COLO668 (cell line): ENCODE measurements at regions not wholly inside any gene's neighbourhood (a gene's known extent, or its start where the extent isn't known, plus 50 kb on each side); places are given as distances from the start of the nearest gene placed in this dataset.
"Not testable (repeated sequence)": the region's sequence is repeated elsewhere in the genome, so short reads cannot be mapped to it uniquely, and the experiment has no call there.

ENCODE experiments used
- DNase-seq: peaks from one replicate; lab custom pipeline; 2025; ENCODE audit not compliant: unreplicated experiment; lab: John Stamatoyannopoulos, UW

DNA sequence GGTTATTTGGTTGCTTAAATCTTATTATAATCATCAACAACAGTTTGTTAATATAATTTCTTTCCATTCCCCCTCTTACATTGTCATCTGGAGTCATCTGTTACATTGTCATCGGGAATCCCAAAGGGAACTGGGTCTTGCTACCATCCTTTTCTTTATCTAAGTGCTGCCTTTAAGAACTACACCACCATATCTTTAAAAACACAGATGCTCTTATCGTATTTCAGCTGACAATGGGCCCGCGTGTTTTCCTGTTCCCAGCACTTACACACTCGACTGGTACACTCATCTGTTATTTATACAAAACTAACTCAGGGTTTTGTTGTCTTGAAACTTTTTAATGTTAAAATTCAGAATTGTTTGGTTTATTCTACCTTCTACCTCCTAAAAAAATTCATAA lies 256.2 kb upstream of the MGMT start:
- DNase-seq = no peak

DNA sequence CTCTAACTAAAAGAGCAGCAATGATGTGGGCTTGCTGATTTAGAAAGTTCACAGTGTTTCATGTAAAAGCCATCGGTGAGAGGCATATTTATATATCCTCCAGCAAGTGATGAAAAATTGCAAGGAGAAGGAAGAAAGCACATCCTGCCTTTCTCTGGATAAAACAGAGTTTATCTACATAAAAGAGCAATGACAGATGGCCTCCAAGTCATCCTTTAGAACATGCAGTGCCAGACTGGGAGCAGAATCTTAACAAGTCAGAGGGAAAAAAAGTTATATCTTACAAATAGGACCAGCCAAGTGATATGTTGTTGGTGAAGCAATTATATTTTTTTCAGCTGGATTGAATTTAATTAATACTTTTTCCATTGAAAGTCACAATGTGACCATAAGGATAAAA lies 253.8 kb upstream of the MGMT start:
- DNase-seq = no peak

DNA sequence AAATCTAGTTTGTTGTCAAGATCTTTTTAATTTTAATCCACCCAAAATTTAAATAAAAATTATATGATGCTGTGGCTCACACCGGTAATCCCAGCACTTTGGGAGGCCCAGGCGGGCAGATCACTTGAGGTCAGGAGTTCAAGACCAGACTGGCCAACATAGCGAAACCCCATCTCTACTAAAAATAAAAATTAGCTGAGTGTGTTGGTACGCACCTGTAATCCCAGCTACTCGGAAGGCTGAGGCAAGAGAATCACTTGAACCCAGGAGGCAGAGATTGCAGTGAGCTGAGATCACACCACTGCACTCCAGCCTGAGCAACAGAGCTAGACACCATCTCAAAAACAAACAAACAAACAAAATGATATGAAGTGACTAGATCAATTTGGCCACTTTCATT lies 253.0 kb upstream of the MGMT start:
- not testable (repeated sequence) for DNase-seq

DNA sequence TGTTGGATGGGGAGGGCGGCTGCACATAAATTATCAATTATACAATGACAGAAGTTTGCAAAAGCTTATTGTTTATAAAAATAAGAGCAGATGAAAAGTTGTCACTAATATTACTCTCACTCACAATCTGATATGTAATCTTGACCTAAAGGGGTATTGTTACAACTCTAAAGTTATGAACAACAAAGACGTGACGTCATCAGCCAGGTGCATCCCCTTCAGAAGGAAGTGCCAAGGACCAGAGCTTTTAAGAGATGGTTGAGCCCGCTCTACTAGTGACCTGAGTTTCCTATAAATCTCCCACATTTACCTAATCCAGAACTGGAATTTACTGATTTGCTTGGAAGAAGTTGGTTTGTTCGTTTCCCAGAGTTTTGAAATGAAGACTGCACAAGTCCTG lies 247.7 kb upstream of the MGMT start:
- DNase-seq = no peak

DNA sequence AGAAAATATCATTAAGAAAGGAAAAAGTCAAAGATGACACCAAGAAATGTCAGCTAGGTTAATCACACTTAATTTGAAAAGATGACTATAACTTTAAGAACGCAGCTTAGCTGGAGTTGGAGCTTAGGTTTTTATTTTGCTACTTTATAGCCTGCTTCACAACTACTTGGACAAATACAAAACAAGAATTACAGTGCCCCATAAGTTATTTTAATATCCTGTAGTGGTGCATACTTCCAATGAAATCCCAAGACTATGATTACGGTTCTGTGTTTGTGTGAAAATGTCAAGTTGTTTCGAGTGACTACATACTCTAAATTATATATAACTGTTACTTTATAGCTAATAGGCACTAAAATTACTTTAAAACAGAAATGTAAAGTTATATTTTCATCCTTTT lies 244.6 kb upstream of the MGMT start:
- DNase-seq = no peak

DNA sequence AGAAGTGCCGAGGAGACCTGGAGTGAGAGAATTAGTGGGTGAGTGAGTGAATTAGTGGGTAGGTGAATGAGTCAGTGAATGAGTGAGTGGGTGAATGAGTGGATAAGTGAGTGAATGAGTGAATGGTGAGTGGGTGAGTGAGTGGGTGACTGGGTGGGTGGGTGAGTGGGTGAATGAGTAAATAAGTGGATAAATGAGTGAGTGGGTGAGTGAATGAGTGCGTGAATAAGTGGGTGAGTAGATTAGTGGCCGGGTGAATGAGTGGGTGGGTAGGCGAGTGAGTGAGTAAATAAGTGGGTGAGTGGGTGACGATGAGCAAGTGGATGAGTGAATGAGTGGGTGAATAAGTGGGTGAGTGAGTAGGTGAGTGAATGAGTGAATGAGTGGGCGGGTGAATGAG lies 243.7 kb upstream of the MGMT start:
- no peak for DNase-seq

DNA sequence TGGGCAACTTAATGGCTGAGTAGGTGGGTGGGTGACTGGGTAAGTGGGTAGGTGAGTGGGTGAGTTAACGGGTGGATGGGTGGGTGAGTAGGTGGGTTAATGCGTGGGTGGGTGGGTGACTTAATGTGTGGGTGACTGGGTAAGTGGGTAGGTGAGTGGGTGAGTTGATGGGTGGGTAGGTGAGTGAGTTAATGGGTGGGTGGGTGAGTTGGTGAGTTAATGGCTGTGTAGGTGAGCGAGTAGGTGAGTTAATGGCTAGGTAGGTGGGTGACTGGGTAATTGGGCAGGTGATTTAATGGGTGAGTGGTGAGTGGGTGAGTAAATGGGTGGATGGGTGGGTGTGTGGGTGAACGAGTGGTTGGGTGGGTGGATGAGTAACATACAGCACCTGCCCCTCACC lies 243.0 kb upstream of the MGMT start:
- DNase-seq = no peak

DNA sequence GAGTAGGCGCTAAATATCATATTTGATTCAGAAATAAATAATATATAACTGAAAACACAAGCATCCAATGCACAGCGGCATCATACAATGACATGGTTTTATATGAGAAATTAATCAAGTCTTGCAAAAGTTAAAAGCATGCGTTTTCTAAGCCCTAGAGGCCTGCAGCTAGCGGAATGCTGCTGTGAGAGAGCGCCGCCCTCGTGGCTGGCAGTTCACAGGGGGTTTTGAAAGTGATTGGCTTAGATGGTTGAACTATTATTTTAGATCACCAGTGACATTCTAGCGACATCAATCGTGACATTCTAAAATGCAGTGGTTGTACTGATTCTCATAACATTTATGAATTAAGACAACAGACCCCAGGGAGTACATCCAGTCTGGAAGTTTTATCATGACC lies 235.2 kb upstream of the MGMT start:
- DNase-seq = no peak

DNA sequence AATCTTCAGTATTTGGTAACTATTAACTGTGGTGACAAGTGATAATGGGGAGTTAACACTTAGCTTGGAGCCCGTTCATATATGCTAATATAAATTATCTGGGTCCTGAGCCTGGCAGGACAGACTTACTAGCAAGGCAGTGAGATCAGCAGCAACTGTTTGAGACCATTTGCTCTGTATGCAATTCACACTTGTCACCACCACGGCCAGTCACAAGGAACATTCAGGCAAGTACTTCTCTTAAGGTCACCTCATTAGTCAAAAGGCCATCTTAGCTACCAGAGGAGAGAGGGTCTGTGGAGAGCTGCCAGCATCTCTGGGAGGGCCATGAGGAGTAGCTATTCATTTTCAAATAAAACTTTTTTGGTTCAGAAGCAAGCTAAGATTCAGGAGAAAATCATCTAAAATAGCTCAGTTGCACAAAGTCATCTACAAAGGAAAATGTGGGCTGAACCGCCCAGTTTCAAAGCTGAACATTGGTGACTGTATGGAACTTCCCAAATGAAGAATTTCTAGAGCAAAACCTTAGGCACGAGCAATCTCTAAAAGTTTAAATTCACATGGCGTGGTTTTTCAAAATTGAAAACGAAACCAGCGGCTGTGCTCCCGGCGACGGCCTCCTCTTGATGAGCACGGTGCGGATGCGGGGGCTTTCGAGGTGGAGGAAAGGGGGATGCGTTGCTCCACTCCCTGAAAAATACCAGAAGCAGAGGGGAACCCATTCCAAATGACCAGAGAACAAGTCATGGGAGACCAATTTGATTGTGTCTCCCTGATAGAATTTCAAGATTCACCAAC lies 233.5 kb upstream of the MGMT start:
- DNase-seq = no peak

DNA sequence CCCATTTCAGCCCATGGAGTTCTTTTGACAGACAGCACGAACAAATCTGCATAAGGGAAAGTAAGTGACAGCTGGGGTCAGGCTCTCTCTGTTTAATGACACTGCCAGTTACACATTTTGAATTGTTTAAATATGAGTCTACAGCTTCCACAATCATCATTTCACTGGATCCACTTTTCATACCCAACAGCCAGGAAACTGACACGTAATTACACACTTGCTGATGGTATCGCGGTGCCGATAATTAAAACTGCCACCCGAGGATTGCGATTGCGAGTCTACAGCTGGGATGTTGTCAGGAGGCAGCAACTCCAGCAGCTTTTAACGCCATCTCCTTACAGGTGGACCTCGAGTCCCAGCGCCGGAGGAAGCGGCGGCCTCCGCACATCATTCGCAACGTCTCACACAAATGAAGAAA lies 230.8 kb upstream of the MGMT start:
- DNase-seq = no peak

DNA sequence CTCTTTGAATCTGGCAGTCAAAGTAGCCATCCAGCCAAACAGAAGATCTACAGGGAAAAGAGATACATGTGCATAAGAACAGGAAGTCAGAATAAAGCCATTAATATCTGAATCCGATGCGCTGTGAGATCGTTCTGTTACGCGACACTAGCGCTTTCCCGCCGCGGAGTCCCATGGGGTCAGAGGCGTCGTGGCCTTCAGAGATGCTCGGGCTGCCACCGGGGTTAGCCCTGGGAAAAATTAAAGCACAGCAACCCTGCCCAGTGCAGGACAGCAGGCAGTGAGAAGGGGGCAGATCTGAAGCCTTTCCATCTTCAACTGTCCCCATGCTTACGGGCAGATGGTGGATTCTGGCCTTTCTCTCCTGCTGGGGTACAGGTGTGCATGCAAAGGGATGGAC lies 225.6 kb upstream of the MGMT start:
- DNase-seq = no peak

DNA sequence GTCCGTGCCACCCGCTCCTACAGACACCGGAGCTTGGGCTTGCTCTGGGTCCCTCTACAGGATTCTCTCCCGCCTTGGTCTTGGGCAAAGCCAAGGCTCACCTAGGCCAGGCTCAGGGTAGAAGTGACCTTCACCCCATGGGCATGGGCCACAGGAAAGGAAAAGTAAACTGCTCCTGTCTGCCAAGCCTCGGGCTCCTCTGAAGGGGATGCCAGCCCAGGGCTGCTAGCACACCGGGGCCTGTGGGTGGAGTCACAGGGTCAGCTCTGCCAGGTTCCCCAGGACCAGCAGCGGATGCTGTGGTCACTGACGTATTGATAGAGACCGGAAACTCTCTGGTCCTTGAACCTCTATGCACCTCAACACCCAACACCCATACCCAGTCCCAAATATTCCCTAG lies 222.7 kb upstream of the MGMT start:
- DNase-seq = no peak

DNA sequence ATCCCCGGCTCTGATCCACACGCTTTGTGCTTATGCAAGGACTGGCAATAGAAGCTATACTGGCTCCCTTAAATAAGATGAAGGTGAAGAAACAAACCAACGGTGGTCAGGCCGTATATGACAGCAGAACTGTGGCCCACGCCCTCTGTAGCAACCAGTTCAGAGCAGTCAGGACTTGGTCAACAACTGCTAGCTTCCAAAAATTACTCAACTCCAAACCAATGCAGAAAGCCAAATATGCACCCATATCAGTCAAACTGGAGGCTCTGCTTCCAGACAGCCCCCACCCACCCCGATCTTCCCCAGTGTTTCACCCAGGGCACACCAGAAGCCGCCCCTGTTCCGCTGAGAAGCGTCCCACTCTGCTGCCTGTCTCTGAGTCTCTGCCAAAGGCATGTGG lies 222.3 kb upstream of the MGMT start:
- no peak for DNase-seq

DNA sequence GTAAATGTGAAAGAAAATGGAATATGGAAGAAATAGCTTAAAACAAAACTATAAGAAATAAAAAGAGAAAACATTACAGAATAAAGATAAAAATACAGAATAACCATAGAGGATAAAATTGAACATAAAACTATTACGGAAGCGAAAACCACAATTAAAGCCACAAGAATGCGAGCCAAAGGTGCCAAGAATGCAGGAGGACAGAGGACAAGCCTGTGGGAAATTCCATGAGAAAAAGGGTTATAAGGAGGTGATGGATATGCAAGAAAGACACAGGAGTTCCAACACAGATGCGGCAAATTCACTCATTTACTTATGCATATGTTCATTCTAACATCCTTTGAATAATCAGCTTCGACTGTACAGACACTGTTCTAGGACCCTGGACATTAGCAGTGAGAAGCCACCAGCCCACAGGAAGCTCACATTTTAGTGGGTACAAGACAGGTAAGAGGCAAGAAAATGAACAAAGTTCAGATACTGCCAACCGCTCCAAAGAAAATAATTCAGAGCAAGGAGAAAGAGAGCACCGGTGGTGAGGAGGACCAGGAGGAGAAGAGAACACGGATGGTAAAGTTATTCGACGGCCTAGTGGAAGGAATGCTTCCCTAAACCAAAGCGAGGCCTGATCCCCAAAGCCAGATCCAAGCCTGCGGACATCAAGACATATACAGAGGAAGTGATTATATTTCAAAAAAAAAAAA lies 213.7 kb upstream of the MGMT start:
- DNase-seq = no peak

DNA sequence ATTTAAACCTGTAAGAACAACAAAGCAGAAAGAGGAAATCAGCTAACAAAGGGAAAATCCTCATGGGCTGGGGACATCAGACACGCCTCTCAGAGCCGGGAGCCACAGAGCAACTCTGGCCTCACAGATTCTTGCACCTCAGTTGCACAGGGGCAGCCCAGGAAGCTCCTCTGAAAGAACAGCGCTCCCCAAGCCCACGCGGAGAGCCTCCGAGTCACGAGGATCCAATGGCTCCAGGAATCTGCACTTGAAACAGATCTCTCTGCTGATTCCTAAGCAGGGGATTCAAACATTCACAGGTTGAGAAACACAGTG lies 213.2 kb upstream of the MGMT start:
- DNase-seq = no peak

DNA sequence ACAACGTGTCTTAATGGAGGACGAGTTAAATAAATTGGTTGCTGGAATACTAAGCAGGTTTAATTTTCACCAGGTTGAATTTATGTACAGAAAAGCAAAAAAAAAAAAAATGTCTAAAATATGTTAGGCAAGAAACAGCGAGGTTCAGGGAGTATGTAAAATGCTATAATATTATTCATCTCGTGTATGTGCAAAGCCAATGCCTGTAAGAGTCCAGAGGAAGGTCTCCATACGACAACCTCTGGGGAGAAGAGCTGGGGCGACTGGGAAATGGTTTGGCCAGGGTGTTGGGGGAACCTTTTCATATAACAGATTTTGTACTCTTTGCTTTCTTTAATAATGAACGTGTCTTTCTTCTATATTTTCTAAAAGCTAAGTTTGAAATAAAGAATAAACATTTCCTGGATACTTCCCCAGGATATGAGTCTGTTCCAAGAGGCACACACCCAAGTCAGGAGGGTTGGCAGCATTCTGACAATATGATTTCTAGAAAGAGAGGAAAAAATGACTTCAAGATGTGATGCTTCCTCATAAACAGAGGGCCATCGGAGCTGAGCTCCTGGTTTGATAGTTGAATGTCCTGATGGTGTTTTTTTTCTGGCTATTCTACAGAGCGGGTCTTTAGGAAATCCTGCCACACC lies 208.6 kb upstream of the MGMT start:
- DNase-seq = no peak

DNA sequence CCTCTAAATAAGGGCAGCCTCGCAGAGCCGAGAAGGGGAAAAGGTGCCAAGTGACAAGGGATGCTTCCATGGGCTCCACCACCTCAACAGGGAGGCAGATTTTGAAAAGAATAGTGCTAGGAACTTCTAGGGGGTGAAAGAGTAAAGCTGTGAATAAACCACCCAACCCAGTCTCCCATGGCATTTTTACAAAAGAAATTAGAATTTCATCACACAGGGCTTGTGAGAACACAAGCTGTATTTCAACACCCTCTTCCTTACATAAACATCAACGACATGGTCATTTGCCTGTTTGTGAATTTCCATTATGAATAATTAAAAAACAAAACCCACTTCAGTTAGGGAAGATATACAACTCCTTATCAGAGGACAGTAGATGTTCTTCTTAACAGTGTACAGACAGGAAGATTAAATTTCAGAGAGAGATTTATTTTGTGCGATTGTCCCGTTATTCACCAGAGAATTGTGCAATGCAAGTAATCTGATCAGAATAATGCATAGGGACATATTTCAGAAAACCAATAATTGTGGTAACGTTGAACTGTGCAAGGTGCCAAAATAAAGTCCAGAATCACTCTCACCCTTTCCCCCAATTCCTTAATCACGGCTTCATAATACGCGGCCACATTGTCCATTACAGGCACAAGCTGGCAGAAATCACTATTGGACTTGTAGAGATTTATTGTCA lies 207.8 kb upstream of the MGMT start:
- DNase-seq = no peak

DNA sequence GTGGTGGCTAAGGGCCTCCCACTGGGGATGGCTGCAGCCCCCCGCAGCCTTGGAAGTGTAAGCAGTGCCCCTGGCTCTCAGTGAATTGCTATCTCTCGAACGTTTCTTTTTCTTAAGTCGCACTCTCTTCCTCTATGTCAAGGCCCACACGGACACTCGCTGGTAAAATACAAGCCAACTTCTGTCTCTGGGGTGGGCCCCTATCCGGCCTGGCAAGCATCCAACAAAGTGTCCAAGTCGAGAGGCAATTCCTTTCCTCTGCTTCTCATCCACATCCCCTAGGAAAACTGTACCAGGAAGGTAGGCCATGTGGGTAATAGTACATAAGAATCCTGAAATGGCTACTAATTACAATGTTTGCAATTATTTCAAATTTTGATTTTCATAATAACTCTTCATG lies 194.9 kb upstream of the MGMT start:
- no peak for DNase-seq

DNA sequence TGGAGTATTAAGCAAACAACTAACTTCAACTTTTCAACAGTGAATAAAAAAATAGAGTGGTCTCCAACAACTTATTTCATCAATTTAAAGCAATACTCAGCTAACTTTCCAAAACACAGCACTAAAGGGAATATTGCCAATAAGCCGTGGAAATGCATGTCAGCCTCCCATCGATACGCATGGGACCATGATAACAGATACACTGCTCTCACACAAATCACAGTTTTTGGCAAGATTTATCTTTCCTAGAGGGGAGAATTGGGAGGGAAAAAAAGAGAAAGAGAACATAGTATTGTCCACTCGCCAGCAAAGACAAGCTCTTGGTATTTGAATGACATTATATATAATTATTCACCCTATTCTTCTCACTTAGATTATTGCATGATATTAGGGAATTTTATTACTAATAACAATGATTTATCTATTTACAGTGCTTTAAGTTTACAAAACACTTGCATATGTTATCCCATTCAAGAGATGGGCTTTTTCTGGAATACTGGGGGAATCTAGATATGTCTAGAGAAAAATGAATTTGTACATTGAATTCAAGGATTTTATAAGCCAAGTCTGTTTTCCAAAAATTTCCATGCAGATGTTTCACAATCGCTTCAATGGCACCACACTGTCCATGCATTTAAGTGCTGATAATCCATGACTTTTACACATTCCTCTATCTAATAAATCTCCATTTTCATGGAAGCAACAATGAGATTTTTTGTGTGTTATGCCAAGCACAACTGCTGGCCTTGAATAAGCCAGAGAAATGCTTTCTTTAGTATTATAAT lies 194.0 kb upstream of the MGMT start:
- DNase-seq = no peak

DNA sequence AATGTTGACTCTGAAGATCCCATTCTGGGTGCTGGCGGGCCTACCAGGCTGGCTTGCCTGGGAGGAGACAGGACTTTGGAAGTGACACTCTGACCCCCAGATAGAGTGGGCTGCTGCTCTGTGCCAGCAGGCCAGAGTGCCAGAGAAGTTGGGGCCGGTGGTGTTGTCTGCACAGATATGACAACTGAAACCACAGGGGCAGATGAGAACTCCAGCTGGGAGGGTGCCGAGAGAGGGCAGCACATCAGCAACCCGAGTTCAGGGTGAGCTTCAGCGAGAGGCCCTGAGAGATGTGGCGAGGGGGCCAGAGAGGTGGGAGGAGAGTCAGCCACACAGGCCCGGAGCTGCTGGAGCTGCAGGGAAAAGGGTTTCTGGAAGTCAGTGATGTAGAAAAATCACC lies 193.2 kb upstream of the MGMT start:
- no peak for DNase-seq
